Stomach (tissue), 8 donors: ENCODE measurements at regions not wholly inside any gene's neighbourhood (a gene's known extent, or its start where the extent isn't known, plus 50 kb on each side); places are given as distances from the start of the nearest gene placed in this dataset.

ENCODE experiments used
- DNase-seq, 2 donors: peaks; one replicate each; pipeline versions ENCODE4 v3.0.0 to v3.0.0-alpha.2; 2013 to 2019
- H3K27ac ChIP-seq, 5 donors: fragments of 200-600 bp in 4 of 5; sonication (generic) in 4 of 5; one replicate each; pipeline ENCODE4 v1.5.1; 2013 to 2019; ENCODE audit warnings: mild to moderate bottlenecking in 1 of 5, moderate library complexity in 1 of 5
- H3K27me3 ChIP-seq, 3 donors: fragments of 200-600 bp; sonication (generic); one replicate each; pipeline ENCODE4 v1.5.1; 2017 to 2019; ENCODE audit warnings: mixed run types in 1 of 3
- H3K36me3 ChIP-seq, 4 donors: fragments of 200-600 bp; sonication (generic); 1 replicate in 3 of 4; 2 replicates in 1 of 4; pipeline ENCODE4 v1.5.1; 2016 to 2019
- H3K4me1 ChIP-seq, 4 donors: fragments of 200-600 bp; sonication (generic); one replicate each; pipeline ENCODE4 v1.5.1; 2016 to 2019
- H3K4me3 ChIP-seq, 4 donors: fragments of 200-600 bp; sonication (generic) in 3 of 4; one replicate each; pipeline ENCODE4 v1.5.1; 2016 to 2019; ENCODE audit warnings: mild to moderate bottlenecking in 1 of 4
- H3K9me3 ChIP-seq, 4 donors: fragments of 200-600 bp; sonication (generic); one replicate each; pipeline ENCODE4 v1.5.1; 2016 to 2019
- CTCF ChIP-seq, 7 experiments: fragments of 450-650 bp in 4 of 7; fragments of 200-600 bp in 3 of 7; sonication (generic) in 3 of 7; IDR thresholded peaks; one replicate each; pipeline ENCODE4 v1.5.1; 2016 to 2019; ENCODE audit warnings: antibody characterized with exemption in 7 of 7, control low read depth in 2 of 7, mild to moderate bottlenecking in 1 of 7
- EP300 ChIP-seq: sonication (generic); formaldehyde crosslinking; IDR thresholded peaks from one replicate; pipeline ENCODE4 v1.6.1; 2017; ENCODE audit warnings: antibody characterized with exemption
- POLR2A ChIP-seq, 4 donors: fragments of 450-650 bp; IDR thresholded peaks; one replicate each; pipeline ENCODE4 v1.6.1; 2016; ENCODE audit warnings: antibody characterized with exemption in 4 of 4, control low read depth in 2 of 4, mild to moderate bottlenecking in 1 of 4, moderate library complexity in 1 of 4
- POLR2AphosphoS5 ChIP-seq, 3 donors: sonication (generic); formaldehyde crosslinking; IDR thresholded peaks; one replicate each; pipeline ENCODE4 v1.6.1; 2016; ENCODE audit warnings: antibody characterized with exemption in 3 of 3
- WGBS, 5 donors: extraction: QIAGEN DNeasy Blood & Tissue Kit in 3 of 5; methylation state at CpG; one replicate each; pipeline versions ENCODE4 v1.1.5 to v1.1.7; 2013 to 2018; 5-methylcytosine and 5-hydroxymethylcytosine counted together
- intact Hi-C: fragments of 100-400 bp; cut with DNase I; formaldehyde crosslinking; loops from one replicate; pipeline ENCODE4 v1.15.1; 2023; ENCODE audit warnings: low total_unique reads
- donor health status: healthy with polysubstance abuse.
- donor health status: Bipolar disorder and iron deficiency.
- donor health status: healthy.

- H3K4me1 ChIP-seq = peaks cover 11 to 23% (median 15%) of the 10 kb centered on the region in 4 donors
- no peak for TF ChIP-seq POLR2A (IDR thresholded peaks at IDR 0.05)
- no peak for TF ChIP-seq CTCF (IDR thresholded peaks at IDR 0.05)
- TF ChIP-seq EP300 = no peak
- TF ChIP-seq POLR2AphosphoS5 (IDR thresholded peaks at IDR 0.05) = no peak
- peaks cover 0 to 7% (median 0%) of the 10 kb centered on the region in 3 donors for H3K27me3 ChIP-seq
- no peak overlapping the region for H3K4me3 ChIP-seq
- WGBS, 5 donors = 68 to 84% (median 79%) methylated on average over 8 of the region's 8 CpGs
- no peaks in the 10 kb centered on the region for H3K36me3 ChIP-seq
- H3K9me3 ChIP-seq = no peaks in the 10 kb centered on the region
- no peak overlapping the region for H3K27ac ChIP-seq
- no peak for DNase-seq
- intact Hi-C loops = loop anchor here (10.0 kb wide), 1 partner anchor 516 kb away; no protein-coding TSS in a partner anchor
Measured at GRCh38 chr2:128738446-128739110, 419.9 kb upstream of the HS6ST1 start.

GRCh38 chr2:128742467-128742866, 423.8 kb upstream of the HS6ST1 start:
- 71 to 83% (median 77%) methylated on average over 3 of the region's 3 CpGs for WGBS, 5 donors
- Histone ChIP-seq H3K9me3 (no peaks in the 10 kb centered on the region), H3K4me3 (no peak overlapping the region), H3K27ac (no peak overlapping the region), H3K36me3 (no peaks in the 10 kb centered on the region), H3K4me1 (no peaks in the 10 kb centered on the region), H3K27me3 (no peaks in the 10 kb centered on the region)
- intact Hi-C loops = no loop called here
- DNase-seq = no peak
- TF ChIP-seq POLR2AphosphoS5 (IDR thresholded peaks at IDR 0.05) (no peak), POLR2A (IDR thresholded peaks at IDR 0.05) (no peak), CTCF (IDR thresholded peaks at IDR 0.05) (no peak), EP300 (no peak)

DNA sequence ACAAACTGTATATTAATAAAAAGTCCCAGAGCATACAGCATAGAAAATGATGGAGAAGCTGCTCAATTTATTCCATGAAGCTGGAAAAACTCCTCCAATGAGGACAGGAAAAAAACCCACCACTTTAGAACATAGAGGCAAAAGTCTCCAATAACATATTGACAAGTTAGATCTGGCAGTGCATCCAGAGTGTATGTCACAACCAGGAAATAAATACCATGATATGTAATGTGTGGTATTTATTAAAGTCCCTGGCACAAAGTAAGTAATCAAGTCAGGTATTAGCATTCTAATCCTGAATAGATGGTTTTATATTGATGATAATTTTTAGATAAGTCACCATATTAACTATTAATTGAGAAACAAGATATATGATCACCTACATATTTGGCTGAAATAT, 427.3 kb upstream of the HS6ST1 start:
- no peaks in the 10 kb centered on the region for H3K4me1 ChIP-seq
- H3K27me3 ChIP-seq = no peaks in the 10 kb centered on the region
- H3K27ac ChIP-seq = no peak overlapping the region
- intact Hi-C loops = no loop called here
- no peak for TF ChIP-seq CTCF (IDR thresholded peaks at IDR 0.05)
- no peak for TF ChIP-seq POLR2AphosphoS5 (IDR thresholded peaks at IDR 0.05)
- TF ChIP-seq POLR2A (IDR thresholded peaks at IDR 0.05) = no peak
- TF ChIP-seq EP300 = no peak
- no peaks in the 10 kb centered on the region for H3K9me3 ChIP-seq
- no peak overlapping the region for H3K4me3 ChIP-seq
- DNase-seq = no peak
- H3K36me3 ChIP-seq = no peaks in the 10 kb centered on the region

GRCh38 chr2:128746356-128746755, 427.7 kb upstream of the HS6ST1 start:
- intact Hi-C loops = no loop called here
- H3K4me1 ChIP-seq = no peaks in the 10 kb centered on the region
- no peaks in the 10 kb centered on the region for H3K36me3 ChIP-seq
- 28 to 42% (median 32%) methylated on average over 5 of the region's 5 CpGs for WGBS, 5 donors
- TF ChIP-seq POLR2A (IDR thresholded peaks at IDR 0.05) (no peak), EP300 (no peak), CTCF (IDR thresholded peaks at IDR 0.05) (no peak), POLR2AphosphoS5 (IDR thresholded peaks at IDR 0.05) (no peak)
- no peaks in the 10 kb centered on the region for H3K9me3 ChIP-seq
- peak in 1 of 2 donors; percentile 64 for DNase-seq
- H3K27ac ChIP-seq = no peak overlapping the region
- H3K27me3 ChIP-seq = no peaks in the 10 kb centered on the region
- H3K4me3 ChIP-seq = no peak overlapping the region
